Frontal cortex (tissue), 3 donors: ENCODE measurements at regions not wholly inside any gene's neighbourhood (a gene's known extent, or its start where the extent isn't known, plus 50 kb on each side); places are given as distances from the start of the nearest gene placed in this dataset.

ENCODE experiments used
- DNase-seq, 2 donors: peaks; one replicate each; pipeline ENCODE4 v3.0.0; 2012; ENCODE audit warnings: low spot score in 2 of 2
- FAIRE-seq: peaks from 2 replicates; lab custom pipeline; 2012; peaks lifted over from hg19 to GRCh38; lab: Jason Lieb, UNC
- donor health status: control.
- donor health status: control.
- donor health status: control.

DNA sequence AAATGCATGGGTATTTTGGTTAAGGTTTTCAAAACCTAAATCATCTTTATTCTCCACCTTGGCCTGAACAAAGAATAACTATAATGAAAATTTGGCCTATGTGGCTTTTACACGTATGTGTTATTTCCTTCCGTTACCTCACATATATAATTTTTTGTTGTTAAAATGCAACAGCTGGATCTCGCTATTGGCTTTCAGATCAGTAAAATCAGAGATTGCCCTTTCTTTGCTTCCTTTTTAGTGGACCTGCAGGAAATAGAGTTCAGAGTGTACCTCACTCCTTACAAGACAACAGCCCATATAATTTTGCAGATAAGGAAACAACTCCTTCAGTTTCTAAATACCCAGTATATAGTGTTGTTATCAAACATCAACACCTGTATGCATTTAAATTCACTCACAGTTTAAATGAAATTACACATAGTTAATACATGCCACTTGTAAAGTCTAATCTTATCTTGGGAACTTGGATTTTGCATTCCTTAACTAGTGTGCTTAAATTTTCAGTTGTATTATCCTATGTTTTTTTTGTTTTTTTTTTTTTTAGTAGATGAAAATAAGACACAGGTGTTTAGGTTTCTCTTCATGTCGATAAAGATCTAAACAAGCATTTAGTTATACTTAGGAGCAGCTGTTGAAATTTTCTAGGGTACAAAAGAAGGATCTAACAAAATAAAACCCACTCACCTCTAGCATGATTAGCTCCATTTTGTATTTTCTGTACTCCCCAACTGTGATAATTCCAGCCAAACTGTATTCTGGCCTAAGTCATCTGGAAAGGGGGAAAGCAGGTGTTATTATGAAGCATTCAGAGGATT is 96.2 kb upstream of the SPRY1 start:
- no peak for DNase-seq
- FAIRE-seq = no peak

DNA sequence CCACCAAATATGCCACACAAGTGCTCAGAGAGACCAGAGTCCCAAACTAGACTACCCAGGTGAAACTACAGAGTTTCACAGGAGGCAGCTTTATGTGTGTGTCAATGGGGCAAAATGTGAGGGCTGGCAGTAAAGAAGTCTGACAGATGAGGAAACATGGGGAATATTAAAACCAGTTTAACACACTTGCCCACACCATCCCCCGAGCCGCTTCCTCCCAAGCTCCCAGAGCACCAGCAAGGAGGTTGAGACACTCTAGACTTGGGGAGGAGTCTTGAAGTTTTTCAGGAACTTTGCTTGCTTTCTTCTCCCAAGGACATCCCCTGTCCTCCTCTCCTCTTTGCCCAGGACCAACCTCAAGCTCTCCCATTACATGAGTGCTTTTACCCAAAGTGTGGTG is 94.7 kb upstream of the SPRY1 start:
- DNase-seq (no peak), FAIRE-seq (no peak)

DNA sequence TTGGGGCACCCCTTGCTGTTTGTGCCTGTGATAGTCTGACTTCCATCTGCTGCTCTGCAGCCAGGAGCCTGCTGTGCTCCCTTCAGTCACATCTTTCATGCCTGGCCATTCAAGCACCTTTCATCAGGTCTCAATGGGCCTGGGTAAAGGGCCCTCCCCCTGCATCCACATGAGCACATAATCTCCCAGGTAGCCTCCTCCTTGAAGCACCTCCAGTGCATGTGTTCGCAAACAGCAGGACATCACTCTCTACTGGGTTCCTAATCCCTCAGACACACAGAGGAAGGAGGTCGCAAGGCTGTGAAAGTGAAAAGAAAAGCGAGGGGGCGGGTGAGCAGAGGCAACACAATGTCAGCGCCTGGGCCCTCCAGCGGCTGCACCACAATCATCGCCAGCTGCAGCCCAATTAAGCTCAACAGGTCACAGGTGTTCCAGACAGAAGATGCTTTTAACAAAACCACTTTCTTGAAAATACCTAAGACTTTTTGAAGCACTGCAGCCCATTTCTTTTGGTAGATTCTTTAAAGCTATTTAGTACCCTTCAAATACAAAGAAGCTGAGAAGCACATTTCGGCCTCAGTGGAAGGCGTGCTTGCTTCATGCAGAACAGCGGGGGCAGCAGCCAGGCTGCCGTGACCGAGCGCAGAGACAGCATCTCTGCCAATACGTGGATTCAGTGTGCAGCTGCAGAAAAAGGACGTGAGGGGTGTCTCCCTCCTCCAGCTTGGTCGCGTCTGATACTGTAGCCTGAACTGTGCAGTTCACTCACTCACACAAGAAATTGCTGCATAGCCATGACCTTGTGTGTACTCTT is 92.2 kb upstream of the SPRY1 start:
- no peak for FAIRE-seq
- no peak for DNase-seq

DNA sequence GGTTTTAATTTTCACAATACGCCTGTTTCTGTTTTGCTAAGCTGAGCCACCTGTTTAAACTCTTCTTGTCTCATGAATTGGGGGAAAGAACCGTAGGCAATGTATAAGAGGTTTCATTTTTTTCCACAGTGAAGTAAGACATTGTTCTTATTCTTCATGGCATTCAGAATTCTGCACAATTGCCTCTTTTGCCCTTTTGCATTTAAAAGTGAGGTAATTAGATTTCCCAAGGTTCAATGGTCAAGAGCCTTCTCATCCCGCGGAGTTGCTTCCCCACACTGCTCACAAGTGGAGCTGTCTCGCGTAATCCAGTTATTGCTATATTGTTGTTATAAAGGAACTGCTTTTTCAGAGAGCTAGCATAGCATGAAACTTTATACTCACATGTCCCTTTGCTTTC is 90.9 kb upstream of the SPRY1 start:
- no peak for FAIRE-seq
- no peak for DNase-seq

DNA sequence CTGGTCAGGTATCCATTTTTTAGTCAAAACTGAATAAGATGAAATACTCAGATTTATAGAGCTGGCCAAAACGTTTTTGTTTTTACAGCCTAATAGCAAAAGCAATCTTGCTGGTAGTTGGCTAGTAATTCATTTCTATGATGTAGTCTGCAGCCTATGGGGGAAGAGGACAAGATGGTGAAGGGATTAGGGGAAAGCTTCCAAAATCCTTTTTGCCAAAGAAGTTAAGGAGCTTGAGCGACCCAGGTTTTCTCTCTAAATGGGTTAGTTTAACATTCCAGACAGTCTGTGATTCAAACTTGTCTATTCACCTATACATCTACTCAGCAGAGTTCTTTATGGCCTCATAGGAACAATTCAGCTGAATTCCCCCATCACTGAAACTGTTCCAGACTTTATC is 89.8 kb upstream of the SPRY1 start:
- no peak for FAIRE-seq
- no peak for DNase-seq

DNA sequence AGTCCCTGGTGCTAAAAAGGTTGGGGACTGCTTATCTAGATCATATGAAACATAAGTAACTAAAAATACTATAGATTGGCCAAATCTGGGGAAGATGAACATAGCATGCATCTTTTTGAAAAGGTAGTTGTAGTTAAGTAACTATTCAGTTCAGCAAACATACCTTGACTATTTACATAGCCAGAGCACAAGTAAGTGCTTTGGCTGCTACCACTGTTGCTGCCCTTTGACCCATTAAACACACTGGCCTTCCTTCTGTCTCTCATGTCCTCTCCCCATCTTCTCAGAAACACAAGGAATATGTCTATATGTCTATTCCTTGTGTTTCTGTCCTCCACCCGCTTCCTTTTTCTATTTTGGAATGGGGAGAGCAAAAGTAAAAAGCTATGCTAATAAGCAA is 87.9 kb upstream of the SPRY1 start:
- no peak for FAIRE-seq
- DNase-seq = no peak

DNA sequence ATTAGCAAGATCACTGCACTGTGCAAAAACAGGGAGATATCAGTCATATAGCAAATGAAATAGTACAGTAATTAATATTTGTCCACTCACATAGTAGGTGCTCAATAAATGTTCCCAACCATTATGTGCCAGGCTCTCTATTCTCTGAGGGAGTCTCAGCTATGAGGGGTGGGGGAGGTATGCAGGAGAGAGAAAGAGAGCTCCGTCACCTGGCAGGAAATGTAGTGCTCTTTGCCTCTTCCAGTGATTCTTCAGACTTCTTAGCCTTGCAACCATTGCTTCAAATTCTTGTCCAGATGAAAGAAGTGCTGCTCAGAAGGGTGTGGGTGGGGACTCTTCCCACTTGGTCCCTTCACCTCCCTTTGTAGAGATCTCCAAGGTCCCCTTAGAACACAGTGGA is 84.5 kb upstream of the SPRY1 start:
- FAIRE-seq (no peak), DNase-seq (no peak)

DNA sequence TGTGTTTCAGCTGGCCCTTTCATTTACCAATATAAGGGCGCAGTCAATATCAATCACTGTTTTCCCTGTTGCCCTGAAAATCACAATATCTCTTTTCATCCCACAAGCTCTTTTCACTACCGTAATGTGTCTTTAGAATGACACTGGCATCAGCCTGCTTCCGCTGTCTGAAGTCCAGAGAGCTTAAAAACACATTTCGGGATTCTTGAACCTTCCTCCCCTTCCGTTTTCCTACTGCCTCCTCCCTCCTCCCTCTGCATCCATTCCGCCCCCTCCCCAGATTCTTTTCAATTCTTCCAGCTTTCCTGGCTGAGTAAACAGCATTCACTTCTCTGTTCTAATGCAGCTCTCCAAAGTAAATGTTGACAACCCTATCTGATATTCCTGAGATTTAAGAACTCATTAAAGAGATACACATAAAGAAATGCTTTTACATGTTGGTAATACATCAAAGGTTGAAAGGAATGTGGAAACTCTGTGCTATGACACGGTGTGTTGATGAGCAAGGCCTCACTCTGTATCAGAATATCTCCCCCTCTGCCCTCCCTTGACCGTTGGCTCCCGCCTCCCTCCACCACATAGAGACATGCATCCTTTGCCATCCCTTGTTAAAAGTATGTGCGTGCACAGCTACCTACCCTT is 83.5 kb upstream of the SPRY1 start:
- FAIRE-seq (no peak), DNase-seq (no peak)

DNA sequence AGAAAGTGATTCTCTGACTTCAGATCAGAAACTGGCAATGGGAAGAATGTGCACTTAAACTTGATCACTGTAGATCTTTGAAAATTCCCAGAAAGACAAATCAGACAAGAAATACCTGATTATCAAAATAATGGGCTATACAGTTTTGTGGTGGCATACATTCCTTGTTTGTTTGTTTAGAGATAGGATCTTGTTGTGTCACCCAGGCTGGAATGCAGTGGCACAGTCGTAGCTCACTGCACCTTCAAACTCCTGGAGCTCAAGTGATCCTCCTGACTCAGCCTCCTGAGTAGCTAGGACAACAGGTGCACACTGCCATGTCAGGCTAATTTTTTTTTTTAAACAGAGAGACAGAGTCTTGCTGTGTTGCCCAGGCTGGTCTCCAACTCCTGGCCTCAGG is 81.0 kb upstream of the SPRY1 start:
- no peak for DNase-seq
- FAIRE-seq = no peak

DNA sequence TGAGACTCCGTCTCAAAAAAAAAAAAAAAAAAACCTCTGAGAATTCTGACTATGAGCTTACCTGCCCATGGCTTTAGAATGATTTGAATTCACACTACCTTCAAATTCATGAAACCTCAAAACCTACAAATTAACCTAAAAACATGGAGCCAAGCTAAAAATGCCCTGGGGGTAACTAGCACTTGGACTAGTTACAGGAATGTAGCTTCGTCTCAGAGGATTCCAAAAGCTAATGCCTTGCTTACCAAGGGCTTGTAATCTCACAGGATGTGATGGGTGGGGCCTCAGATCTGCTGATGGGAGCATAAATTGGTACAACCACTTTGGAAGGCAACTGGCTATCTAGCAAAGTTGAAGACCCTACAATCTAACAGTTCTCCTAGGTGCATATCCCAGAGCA is 79.4 kb upstream of the SPRY1 start:
- no peak for FAIRE-seq
- DNase-seq = no peak

DNA sequence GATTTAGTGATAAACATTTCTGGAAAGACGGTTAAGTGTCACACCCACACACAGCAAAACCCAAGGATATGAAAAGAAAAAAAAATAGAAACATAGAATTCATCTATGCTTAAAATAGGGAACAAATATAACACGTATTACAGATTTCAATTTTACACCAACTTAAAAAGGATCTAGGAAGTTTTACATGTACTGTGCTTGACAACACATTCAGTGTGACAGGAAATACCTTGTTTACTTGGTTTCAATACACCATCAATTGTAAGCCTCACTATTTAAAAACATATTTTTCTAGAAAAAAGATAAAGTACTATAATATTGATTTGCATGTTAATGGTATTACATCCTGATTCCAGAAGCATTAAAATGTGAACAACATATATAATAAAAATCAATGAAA is 77.0 kb upstream of the SPRY1 start:
- DNase-seq (no peak), FAIRE-seq (no peak)

DNA sequence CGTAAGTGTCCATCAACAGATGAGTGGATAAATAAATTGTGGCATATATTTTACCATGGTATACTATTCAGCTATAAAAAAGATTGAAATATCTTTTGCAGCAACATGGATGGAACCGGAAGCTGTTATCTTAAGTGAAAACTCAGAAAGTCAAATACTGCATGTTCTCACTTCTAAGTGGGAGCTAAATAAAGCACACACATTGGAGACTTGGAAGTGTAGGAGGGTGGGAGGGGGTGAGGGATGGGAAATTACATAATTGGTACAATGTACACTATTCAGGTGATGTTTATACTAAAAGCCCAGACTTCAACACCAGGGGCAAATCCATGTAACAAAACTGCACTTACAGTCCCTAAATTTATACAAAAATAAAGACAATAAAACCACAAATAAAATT is 72.6 kb upstream of the SPRY1 start:
- FAIRE-seq = no peak
- DNase-seq = no peak

DNA sequence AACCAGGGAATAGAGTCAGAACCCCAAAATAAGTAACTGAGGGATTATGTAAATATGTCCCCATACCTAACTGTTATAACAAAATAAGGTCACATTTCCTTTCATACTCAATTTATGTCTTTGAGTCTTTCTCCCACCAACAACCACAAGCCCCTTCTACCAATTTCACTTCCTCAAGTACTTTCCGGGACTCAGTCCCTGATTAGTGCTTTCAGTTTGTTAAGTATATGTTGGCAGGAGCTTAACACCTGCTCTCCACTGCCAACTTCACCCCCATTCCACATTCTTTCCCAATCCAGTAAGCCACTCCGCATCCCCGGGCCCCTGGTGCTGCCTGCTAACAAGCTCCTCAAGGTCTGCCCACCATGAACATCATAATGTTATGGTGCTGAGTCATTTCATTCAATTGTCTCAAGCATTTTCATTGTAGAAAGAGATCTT is 71.3 kb upstream of the SPRY1 start:
- no peak for FAIRE-seq

DNA sequence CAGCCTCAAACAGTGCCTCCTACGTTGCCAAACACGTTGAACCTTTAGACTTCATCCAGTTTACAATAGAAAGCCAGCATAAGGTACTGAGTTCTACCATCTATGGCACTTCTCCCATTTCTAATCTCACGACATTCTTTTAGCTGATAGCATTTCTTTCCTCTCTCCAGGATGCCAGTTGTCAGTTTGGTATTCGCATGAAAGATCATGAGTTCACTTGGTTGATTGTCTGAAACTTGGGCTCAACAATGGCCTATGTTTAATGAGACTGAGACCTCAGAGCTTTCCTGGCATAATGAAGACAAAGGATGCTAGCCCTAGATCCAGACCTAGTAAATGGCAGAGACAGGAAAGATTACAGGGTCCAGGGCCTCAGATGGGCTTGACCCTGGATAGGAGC is 69.2 kb upstream of the SPRY1 start:
- FAIRE-seq (no peak), DNase-seq (no peak)

More for the DNA sequence above, 71.3 kb upstream of the SPRY1 start:
- no peak for DNase-seq

DNA sequence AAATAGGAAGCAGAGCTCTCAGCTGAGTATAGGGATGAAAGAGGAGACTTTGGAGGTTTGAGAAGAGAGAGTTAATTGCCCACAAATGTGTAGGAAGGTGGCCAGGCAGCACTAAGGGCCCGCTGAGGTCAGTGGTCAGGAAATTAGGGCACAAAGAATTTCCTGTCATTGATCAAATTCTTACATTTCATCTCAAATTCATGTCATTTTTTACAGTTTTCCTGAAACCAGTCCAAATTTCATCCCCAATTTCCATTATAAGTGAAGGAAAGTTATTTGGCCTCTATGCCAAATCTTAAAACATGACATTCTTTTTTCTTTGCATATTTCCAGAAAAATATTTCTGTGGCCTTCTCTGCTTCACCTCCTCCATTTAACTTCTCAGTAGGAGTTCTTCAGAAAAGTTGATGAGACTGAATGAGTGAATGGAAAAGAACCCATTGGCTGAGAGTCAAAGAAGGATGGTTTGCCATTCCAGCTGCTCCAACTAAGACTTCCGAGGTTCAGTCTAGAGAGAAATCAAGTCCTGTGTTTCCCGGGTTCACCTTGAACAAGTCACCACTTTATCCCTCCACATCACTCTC is 68.7 kb upstream of the SPRY1 start:
- FAIRE-seq (no peak), DNase-seq (no peak)

DNA sequence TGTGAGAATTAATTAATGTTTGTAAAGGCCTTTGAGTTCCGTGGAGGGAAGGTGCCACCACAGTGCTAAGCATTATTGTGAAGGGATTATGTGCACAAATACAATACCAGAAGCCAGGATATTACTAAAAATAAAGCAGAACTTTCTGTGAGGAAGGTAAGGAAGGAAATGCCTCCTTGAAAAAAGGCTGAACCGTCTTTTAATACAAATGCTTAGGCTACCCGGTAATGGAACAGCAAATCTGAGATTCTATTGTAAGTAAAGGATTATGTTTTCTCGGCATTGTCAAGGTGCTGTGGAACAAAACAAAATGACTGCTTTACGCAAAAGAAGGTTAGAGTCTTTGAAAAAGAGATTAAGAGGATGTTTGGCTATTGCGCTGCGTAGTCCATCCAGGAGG is 57.9 kb upstream of the SPRY1 start:
- DNase-seq (no peak), FAIRE-seq (no peak)

DNA sequence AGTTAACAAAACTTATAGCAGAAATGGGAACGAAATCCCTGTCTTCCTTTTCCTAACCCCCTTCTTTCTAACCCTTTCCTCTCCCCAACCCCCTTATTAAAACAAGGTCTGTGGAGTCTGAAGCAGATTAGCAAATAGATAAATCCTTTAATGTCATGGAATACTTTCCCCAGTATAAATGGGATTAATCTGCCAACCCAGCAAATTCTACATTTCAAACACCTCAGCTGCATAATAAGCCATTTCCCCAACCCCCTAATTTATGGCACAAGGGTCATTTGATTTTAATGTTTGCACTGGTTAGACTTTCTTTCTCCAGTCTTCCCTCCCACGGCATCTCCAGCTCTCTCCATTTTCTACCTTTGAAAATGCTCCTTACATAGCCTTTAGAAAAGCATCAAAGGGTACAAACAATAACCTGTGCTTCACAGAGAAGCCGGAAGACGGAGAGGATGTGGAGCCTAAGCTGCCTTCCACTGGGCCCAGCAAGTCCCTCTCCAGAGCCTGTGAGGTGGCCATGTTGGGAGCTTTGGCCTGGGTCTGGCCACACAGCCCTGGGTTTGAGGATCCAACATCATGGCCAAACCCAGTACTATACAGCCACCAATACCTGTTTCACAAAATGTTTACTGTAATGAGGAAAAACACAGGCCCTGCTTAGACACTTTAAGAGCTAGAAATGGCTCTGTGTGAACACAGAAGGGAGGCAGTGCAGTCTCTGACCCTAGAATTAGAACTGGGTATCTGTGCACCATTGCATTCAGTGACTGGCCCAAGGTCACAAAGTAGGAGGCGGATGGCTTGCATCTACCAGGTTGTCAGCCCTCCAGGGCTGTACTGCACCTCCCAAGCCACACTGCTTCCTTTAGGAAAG is 56.9 kb upstream of the SPRY1 start:
- DNase-seq (no peak), FAIRE-seq (no peak)

DNA sequence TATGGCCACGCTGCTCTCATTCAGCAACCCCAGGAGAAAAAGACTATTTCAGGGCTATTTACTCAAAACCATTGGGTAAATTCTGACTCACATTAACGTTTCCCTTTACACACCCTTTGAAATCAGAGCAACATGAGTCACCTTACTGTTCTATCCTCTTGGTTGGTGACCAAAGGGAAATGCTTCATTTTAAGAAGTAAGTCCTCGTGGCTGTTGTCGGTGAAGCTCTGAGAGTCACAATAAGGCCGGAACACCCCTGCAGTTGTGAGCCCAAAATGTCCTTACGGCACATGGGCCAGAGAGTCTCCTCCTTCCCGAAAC is 56.3 kb upstream of the SPRY1 start:
- FAIRE-seq = no peak
- DNase-seq = no peak

DNA sequence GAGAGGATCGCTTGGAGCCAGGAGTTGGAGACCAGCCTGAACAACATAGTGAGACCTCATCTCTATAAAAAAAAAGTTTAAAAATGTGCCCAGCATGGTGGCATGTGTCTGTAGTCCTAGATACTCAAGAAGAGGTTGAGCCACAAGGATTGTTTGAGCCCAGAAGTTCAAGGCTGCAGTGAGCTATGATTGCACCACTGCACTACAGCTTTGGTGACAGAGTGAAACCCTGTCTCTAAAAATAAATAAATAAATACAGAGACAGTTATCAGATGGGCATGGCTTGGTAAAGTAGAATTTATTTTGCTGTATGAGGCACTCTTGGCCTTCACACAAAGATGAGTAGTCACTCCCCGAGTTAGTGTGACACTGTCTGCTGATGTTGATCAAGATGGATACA is 54.1 kb upstream of the SPRY1 start:
- FAIRE-seq = no peak
- DNase-seq = no peak
